ENCODE measurements at regions not wholly inside any gene's neighbourhood (a gene's known extent, or its start where the extent isn't known, plus 50 kb on each side); places are given as distances from the start of the nearest gene placed in this dataset.
A peak's percentile ranks its signal among the peaks of the same experiment; 100 is the strongest.

- TF ChIP-seq AKNA (CRISPR knock-in tag; IDR thresholded peaks at IDR 0.05; ENCODE audit: borderline replicate concordance) (no peak), ZFP90 (CRISPR knock-in tag; IDR thresholded peaks at IDR 0.05; ENCODE audit: borderline replicate concordance) (no peak), ZNF367 (CRISPR knock-in tag; IDR thresholded peaks at IDR 0.05; ENCODE audit: borderline replicate concordance) (no peak), NONO (IDR thresholded peaks at IDR 0.05) (no peak), NONO (CRISPR knock-in tag; conservative IDR thresholded peaks at IDR 0.05) (peak; percentile 57; the same call in 1 of the 2 replicates), JARID2 (CRISPR knock-in tag; IDR thresholded peaks at IDR 0.05; ENCODE audit: insufficient replicate concordance) (peak; percentile 61), RAD51 (IDR thresholded peaks at IDR 0.05; ENCODE audit: borderline replicate concordance) (no peak), HOXA7 (CRISPR knock-in tag; IDR thresholded peaks at IDR 0.05) (no peak), ZNF530 (CRISPR knock-in tag; IDR thresholded peaks at IDR 0.05; ENCODE audit: low read depth) (no peak), NRL (CRISPR knock-in tag; IDR thresholded peaks at IDR 0.05; ENCODE audit: borderline replicate concordance) (no peak), HOXA3 (CRISPR knock-in tag; IDR thresholded peaks at IDR 0.05) (no peak), SUZ12 (IDR thresholded peaks at IDR 0.05; ENCODE audit: low read depth, low read length) (no peak), JUND (CRISPR knock-in tag; IDR thresholded peaks at IDR 0.05) (no peak), ZBTB8A (CRISPR knock-in tag; IDR thresholded peaks at IDR 0.05; ENCODE audit: borderline replicate concordance, low read depth) (no peak), SATB2 (CRISPR knock-in tag; IDR thresholded peaks at IDR 0.05) (no peak), KDM2A (CRISPR knock-in tag; IDR thresholded peaks at IDR 0.05; ENCODE audit: borderline replicate concordance, low read depth) (peak; percentile 61; the same call in 1 of the 2 replicates), ZNF772 (CRISPR knock-in tag; IDR thresholded peaks at IDR 0.05) (no peak), CHCHD3 (CRISPR knock-in tag; IDR thresholded peaks at IDR 0.05) (no peak), ETS1 (CRISPR knock-in tag; IDR thresholded peaks at IDR 0.05) (no peak), MIER2 (CRISPR knock-in tag; IDR thresholded peaks at IDR 0.05) (no peak), CC2D1A (CRISPR knock-in tag; IDR thresholded peaks at IDR 0.05) (no peak), ZNF614 (CRISPR knock-in tag; IDR thresholded peaks at IDR 0.05; ENCODE audit: borderline replicate concordance) (0 out of 2 replicates have a peak, but pooled peaks have one; percentile 66), USF2 (IDR thresholded peaks at IDR 0.05; ENCODE audit: low read depth, low read length) (no peak), USF2 (CRISPR knock-in tag; IDR thresholded peaks at IDR 0.05; ENCODE audit: borderline replicate concordance) (no peak)
Measured at GRCh38 chr20:40945754-40946450, 82.7 kb upstream of the TOP1 start (continued).
